HG02870 (cell line): ENCODE measurements at regions not wholly inside any gene's neighbourhood (a gene's known extent, or its start where the extent isn't known, plus 50 kb on each side); places are given as distances from the start of the nearest gene placed in this dataset.
A peak's percentile ranks its signal among the peaks of the same experiment; 100 is the strongest.

Experiments
- ATAC-seq: cut with Tn5 transposase; IDR thresholded peaks from one replicate; pipeline ENCODE4 v1.9.1; 2021; ENCODE audit warnings: mild to moderate bottlenecking, moderate library complexity; ENCODE audit not compliant: unreplicated experiment

- ATAC-seq = no peak
Measured at GRCh38 chr6:12221856-12222255, 68.3 kb upstream of the EDN1 start.

- ATAC-seq = no peak
Measured at GRCh38 chr6:12222405-12223366, 67.5 kb upstream of the EDN1 start.

DNA sequence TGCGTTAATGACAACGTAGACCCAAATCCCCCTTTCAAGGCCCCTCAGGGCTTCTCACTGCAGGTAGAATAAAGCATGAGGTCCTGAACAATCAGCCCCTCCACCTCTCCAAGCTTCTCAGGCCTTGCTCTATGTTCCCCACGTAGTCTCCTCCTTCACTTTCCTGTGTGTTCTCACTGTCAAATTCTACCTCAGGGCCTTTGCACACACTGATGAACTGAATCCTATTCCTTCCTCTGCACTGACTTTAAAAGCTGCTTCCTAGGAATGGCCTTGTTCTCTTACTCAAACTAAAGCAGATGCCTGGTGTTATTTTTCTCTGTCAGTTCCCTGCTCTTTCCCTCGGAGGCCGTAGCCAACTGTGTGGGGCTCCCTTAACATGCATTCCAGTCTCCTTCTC lies 66.8 kb upstream of the EDN1 start:
- no peak for ATAC-seq

DNA sequence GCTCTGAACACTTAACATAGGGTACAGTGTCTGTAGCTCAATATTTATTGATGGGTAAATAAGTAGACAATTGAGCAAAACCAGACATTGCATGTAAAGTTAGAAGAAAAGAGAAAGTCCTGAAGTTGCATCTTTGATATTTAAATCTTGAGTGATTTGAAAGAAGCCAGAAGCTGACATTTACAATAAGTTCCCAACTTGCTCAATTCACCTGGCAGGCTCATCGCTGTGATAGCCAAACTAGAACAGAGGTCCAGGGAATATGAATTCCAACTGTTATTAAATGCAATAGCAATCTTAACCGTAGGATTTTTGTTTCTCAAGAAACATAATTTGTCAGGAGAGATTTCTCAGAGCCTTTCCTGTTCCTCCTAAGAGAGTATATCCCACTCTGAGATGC lies 65.9 kb upstream of the EDN1 start:
- no peak for ATAC-seq

DNA sequence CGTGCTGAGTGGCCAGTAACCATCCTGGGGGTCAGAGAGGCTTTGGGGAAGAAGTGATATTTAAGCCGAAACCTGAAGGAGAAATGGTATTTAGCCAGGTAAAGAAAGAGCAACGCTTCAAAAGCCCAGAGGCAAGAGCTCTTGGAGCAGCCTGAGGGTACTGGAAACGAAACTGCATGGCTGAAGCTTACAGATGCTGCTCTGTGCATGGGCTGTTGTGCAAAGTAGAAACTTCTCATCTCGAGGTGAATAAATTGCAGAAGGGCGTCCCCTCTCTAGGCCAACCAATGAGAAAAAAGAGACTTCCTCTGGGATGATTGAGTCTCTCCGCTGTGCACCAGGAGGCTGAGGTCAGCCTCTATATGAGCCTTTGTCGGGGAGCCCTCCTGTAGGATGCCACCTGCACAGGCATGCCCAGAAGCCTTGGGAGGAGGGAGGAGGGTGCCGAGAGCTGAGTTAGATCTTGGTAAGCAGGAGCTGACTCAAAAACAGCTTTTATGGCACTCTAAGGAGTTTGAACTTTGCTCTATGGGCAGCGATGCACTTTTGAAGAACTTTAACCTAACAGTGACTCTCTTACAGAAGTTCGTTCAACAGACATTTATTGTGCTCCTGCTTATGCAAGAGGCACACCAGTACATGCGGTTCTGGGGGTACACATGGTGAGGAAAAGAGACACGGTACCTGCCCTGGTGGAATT lies 61.6 kb upstream of the EDN1 start:
- no peak for ATAC-seq

DNA sequence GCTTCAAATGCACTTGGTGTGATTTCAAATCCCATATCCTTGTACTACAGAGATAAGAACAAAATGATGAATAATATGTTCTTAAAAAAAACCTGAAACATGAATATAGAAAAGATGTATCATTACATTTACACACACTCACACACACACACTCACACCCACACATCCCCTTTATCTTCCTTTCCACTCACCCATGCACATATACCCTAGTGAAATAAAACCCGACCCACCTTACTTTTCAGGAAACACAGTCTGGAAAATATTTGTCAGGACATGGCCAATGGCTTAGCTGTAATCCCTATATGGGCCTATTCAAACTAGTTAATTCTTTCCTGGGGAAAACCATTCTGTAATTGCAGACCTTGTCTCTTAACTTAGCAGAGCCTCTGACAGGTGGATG lies 60.8 kb upstream of the EDN1 start:
- no peak for ATAC-seq

- ATAC-seq = no peak
Measured at GRCh38 chr6:12230523-12230922, 59.6 kb upstream of the EDN1 start.

GRCh38 chr6:12232339-12232738 lies 57.8 kb upstream of the EDN1 start:
- ATAC-seq = no peak

DNA sequence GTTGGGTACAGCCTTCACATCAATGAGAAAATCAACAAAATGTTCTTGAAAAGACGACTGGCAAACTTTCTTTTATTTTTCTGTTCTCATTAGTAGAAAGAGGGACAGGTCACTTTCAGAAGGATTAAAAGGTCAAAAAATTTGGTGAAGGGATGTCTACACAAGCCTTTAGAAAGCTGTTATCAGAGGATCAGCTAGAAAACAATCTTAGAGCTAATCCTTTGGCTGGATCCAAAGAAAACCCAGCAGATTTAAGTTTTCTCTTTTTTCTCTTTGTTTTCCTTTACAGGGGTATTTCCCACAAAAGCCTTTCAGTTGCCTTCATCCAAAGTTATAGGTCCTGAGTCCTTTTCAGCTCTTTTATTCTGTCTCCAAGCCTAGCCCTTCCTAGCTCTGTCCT lies 57.3 kb upstream of the EDN1 start:
- no peak for ATAC-seq

DNA sequence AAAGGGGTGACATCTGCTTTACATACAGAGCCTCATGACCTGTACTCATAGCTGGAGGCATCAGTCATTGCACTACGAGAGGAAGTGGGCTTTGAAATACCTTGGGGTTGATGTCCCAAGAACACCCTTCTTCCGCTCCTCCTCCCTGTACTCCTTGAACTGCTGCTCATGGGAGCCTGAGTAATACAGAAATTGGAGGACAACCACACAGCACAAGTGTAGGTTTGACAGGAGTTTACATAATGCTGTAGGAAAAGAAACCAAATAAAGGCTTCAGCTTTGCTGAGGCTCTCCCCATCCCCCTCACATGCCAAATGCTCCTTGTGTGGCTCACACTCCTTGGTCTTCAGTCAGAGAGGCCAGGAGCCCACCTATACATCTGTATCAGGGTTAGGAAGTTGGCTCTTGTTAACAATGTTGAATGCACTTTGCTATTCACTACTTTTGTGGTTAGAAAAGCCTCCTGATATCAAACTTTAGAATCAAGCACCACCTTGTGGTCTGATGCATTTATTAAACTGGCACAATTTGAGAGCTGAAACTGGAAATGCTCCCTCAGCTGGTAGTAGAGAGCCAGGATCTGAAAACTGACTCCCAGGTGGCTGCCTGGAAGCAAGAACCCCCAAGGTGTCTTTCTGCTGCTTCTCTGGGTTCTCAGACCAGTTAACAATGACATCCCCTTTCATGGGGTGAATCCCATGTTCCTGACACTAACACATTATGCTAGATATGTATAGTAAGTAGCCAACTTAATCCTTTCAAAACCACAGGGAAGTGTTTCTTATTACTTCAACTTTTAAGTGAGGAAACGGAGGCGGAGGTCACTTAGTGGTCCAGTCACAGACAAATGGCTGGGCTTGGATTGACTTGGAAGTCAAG lies 56.2 kb upstream of the EDN1 start:
- ATAC-seq = peak; percentile 84

DNA sequence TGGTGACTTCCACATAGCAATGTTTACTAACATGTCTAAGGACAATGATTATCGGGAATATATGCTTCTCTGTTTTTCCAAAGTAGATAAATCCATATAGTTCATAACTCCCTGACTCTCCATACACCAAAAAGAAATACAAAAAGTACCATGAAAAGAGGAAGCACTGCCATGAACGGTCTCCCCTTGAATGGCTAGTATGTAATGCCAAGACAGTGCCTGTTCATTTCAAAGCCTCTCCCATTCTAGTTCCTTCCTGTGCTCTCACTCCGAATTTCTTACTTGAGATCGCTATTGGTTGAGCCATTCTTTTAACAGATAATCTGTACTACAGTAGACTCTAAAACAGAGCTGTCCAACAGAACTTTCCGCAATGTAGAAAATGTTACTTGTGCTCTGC lies 54.8 kb upstream of the EDN1 start:
- no peak for ATAC-seq

DNA sequence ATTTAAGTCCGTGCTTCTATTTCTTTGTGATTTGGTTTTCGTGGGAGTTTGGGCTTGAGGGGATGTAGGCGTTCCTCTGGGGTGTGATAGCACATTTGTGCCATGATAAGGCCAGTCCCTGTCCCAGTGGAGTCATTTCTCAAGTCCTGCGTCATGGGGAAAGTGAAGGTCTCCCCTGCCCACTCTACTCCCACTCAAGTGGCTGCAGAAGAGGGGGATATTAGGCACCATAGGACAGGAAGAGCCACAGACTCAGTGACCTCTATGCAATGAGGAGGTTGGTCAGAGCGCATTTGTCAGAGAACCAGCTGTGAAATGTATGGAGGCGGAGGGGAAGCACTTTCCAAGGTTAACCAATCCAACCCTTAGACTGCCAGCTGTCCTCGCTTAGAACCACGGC lies 51.9 kb upstream of the EDN1 start:
- ATAC-seq = no peak
